Thyroid gland (tissue), 4 donors: ENCODE measurements at regions not wholly inside any gene's neighbourhood (a gene's known extent, or its start where the extent isn't known, plus 50 kb on each side); places are given as distances from the start of the nearest gene placed in this dataset.

Source experiments
- POLR2A ChIP-seq, 2 donors: fragments of 450-650 bp; IDR thresholded peaks; one replicate each; pipeline ENCODE4 v1.6.1; 2017; ENCODE audit warnings: antibody characterized with exemption in 2 of 2, mild to moderate bottlenecking in 2 of 2, moderate library complexity in 1 of 2
- TF ChIP-seq, protein P1 (sequence below), 6 experiments: fragments of 200-600 bp in 3 of 6; fragments of 450-650 bp in 3 of 6; sonication (generic) in 3 of 6; IDR thresholded peaks; one replicate each; pipeline ENCODE4 v1.5.1; 2016 to 2019; ENCODE audit warnings: antibody characterized with exemption in 6 of 6, mild to moderate bottlenecking in 2 of 6, inconsistent platforms in 1 of 6, moderate library complexity in 1 of 6

DNA sequence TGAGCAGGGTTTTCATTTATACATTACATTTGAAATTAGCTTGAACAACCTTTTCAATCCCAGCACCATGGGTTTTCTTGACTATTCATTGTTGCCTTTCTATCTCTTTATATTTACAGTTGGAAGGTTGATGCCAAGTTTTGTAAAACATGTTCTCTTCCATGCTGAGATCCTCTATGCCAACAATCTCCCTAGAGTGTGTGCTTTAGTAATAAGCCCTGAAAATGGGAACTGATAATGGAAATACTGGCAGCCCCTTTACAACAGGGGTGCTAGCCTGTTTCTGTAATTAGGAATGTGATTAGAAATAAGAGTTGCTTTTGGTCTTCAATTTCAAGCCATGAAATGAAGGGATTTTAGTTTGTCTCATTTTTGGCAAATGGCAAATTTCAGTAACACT lies 239.9 kb upstream of the NAALADL2 start:
- no peak for TF ChIP-seq POLR2A (IDR thresholded peaks at IDR 0.05)
- TF ChIP-seq, protein P1, sequence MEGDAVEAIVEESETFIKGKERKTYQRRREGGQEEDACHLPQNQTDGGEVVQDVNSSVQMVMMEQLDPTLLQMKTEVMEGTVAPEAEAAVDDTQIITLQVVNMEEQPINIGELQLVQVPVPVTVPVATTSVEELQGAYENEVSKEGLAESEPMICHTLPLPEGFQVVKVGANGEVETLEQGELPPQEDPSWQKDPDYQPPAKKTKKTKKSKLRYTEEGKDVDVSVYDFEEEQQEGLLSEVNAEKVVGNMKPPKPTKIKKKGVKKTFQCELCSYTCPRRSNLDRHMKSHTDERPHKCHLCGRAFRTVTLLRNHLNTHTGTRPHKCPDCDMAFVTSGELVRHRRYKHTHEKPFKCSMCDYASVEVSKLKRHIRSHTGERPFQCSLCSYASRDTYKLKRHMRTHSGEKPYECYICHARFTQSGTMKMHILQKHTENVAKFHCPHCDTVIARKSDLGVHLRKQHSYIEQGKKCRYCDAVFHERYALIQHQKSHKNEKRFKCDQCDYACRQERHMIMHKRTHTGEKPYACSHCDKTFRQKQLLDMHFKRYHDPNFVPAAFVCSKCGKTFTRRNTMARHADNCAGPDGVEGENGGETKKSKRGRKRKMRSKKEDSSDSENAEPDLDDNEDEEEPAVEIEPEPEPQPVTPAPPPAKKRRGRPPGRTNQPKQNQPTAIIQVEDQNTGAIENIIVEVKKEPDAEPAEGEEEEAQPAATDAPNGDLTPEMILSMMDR (IDR thresholded peaks at IDR 0.05): no peak
